Spleen (tissue), 11 donors: ENCODE measurements at regions not wholly inside any gene's neighbourhood (a gene's known extent, or its start where the extent isn't known, plus 50 kb on each side); places are given as distances from the start of the nearest gene placed in this dataset.

Experiments
- DNase-seq: peaks from one replicate; pipeline ENCODE4 v3.0.0-alpha.2; 2020
- H3K27ac ChIP-seq, 8 donors: fragments of 200-600 bp; sonication (generic) in 7 of 8; 1 replicate in 4 of 8; 2 replicates in 4 of 8; pipeline versions ENCODE4 v1.5.0 to v1.8.0; 2016 to 2021; ENCODE audit warnings: inconsistent platforms in 4 of 8, mild to moderate bottlenecking in 4 of 8, moderate library complexity in 1 of 8
- H3K27me3 ChIP-seq, 7 donors: fragments of 200-600 bp; sonication (generic) in 6 of 7; replicated peaks in 1 of 7; 1 replicate in 4 of 7; 2 replicates in 3 of 7; pipeline versions ENCODE4 v1.5.0 to v1.8.0; 2016 to 2021; ENCODE audit warnings: inconsistent platforms in 3 of 7, mild to moderate bottlenecking in 1 of 7
- H3K36me3 ChIP-seq, 6 donors: fragments of 200-600 bp; sonication (generic) in 5 of 6; 1 replicate in 4 of 6; 2 replicates in 2 of 6; pipeline versions ENCODE4 v1.5.0 to v1.8.0; 2016 to 2021; ENCODE audit warnings: inconsistent platforms in 2 of 6
- H3K4me1 ChIP-seq, 6 donors: fragments of 200-600 bp; sonication (generic) in 5 of 6; 1 replicate in 3 of 6; 2 replicates in 3 of 6; pipeline versions ENCODE4 v1.5.0 to v1.8.0; 2016 to 2021; ENCODE audit warnings: inconsistent platforms in 3 of 6
- H3K4me3 ChIP-seq, 8 donors: fragments of 200-600 bp; sonication (generic) in 7 of 8; 1 replicate in 4 of 8; 2 replicates in 4 of 8; pipeline versions ENCODE4 v1.5.0 to v1.8.0; 2016 to 2021; ENCODE audit warnings: inconsistent platforms in 4 of 8, mild to moderate bottlenecking in 4 of 8, moderate library complexity in 2 of 8
- H3K9me3 ChIP-seq, 8 donors: fragments of 200-600 bp; sonication (generic) in 7 of 8; 1 replicate in 4 of 8; 2 replicates in 4 of 8; pipeline versions ENCODE4 v1.5.0 to v1.8.0; 2016 to 2021; ENCODE audit warnings: inconsistent platforms in 4 of 8
- CTCF ChIP-seq, 11 experiments: fragments of 200-600 bp in 7 of 11; fragments of 450-650 bp in 4 of 11; sonication (generic) in 4 of 11; IDR thresholded peaks in 8 of 11; conservative IDR thresholded peaks in 3 of 11; 1 replicate in 7 of 11; 2 replicates in 4 of 11; pipeline versions ENCODE4 v1.4.0 to v1.8.0; 2016 to 2021; ENCODE audit warnings: antibody characterized with exemption in 11 of 11, inconsistent platforms in 4 of 11, mild to moderate bottlenecking in 1 of 11
- POLR2A ChIP-seq, 3 donors: fragments of 450-650 bp; IDR thresholded peaks; one replicate each; pipeline ENCODE4 v1.5.1; 2017; ENCODE audit warnings: antibody characterized with exemption in 3 of 3, mild to moderate bottlenecking in 1 of 3
- POLR2AphosphoS5 ChIP-seq, 3 donors: sonication (generic); formaldehyde crosslinking; IDR thresholded peaks; one replicate each; pipeline ENCODE4 v1.5.1; 2017; ENCODE audit warnings: antibody characterized with exemption in 3 of 3
- WGBS, 5 donors: extraction: QIAGEN DNeasy Blood & Tissue Kit in 3 of 5; methylation state at CpG; one replicate each; pipeline versions ENCODE4 v1.1.5 to v1.1.7; 2013 to 2018; 5-methylcytosine and 5-hydroxymethylcytosine counted together
- intact Hi-C: fragments of 100-400 bp; cut with DNase I; formaldehyde crosslinking; loops from one replicate; pipeline ENCODE4 v1.15.0; 2023; ENCODE audit warnings: low total_unique reads
- small RNA-seq, 4 donors: library from RNA; depleted of rRNA; stranded (forward); fragments of <200 nt; gene quantifications; one replicate each; pipeline ENCODE3, GENCODE V24; 2016
- donor health status: healthy with polysubstance abuse.
- donor health status: DM: no; HTN: no; CAD: no; lungs with moderate emphysema.
- donor health status: DM: no; HTN: no; CAD: no.
- donor health status: Bipolar disorder and iron deficiency.
- donor health status: healthy.
- donor health status: DM: no; HTN: no; CAD: no.
- donor health status: DM: yes; HTN: yes; CAD: no.

GRCh38 chr3:76986876-76987474 lies 52.9 kb upstream of the ROBO2 start:
- Histone ChIP-seq H3K4me3 (no peak overlapping the region), H3K9me3 (peaks cover 0 to 1% (median 0%) of the 10 kb centered on the region in 8 donors), H3K36me3 (no peaks in the 10 kb centered on the region), H3K27me3 (no peaks in the 10 kb centered on the region), H3K27ac (no peak overlapping the region), H3K4me1 (no peaks in the 10 kb centered on the region)
- 84 to 93% (median 87%) methylated on average over 11 of the region's 11 CpGs for WGBS, 5 donors
- intact Hi-C loops, result no loop called here
- TF ChIP-seq POLR2AphosphoS5 (IDR thresholded peaks at IDR 0.05), result no peak
- TF ChIP-seq CTCF (IDR thresholded peaks at IDR 0.05 in 8 of 11, conservative IDR thresholded peaks at IDR 0.05 in 3 of 11), result no peak
- no peak for TF ChIP-seq POLR2A (IDR thresholded peaks at IDR 0.05)
- no peak for DNase-seq

Small RNA genes lying in the stretch of these regions (small RNA-seq; reads per million reads assigned to genes)
- gene RF00019, result 0 reads per million in 4 donors
